Dendritic cell treated with granulocyte-macrophage colony-stimulating factor and Interleukin-4, amounts not matched to agents 40 ng/mL and 50 ng/mL, for 4 days (primary cell): ENCODE measurements at regions not wholly inside any gene's neighbourhood (a gene's known extent, or its start where the extent isn't known, plus 50 kb on each side); places are given as distances from the start of the nearest gene placed in this dataset.

ENCODE experiments used
- H3K27ac Mint-ChIP-seq: one replicate; pipeline ENCODE4 v1.8.0; 2022; ENCODE audit warnings: mild to moderate bottlenecking, mixed read lengths
- H3K27me3 Mint-ChIP-seq: one replicate; pipeline ENCODE4 v1.8.0; 2022; ENCODE audit warnings: mild to moderate bottlenecking, mixed read lengths
- H3K36me3 Mint-ChIP-seq: one replicate; pipeline ENCODE4 v1.8.0; 2022; ENCODE audit warnings: low read depth, mixed read lengths
- H3K4me1 Mint-ChIP-seq: one replicate; pipeline ENCODE4 v1.8.0; 2022; ENCODE audit warnings: low read depth, mixed read lengths
- H3K4me3 Mint-ChIP-seq: one replicate; pipeline ENCODE4 v1.8.0; 2022; ENCODE audit warnings: mild to moderate bottlenecking, moderate library complexity, mixed read lengths
- H3K9me3 Mint-ChIP-seq: one replicate; pipeline ENCODE4 v1.8.0; 2022; ENCODE audit warnings: mixed read lengths
- intact Hi-C: fragments of 100-400 bp; cut with micrococcal nuclease; formaldehyde crosslinking; loops from one replicate; pipeline ENCODE4 v1.15.0; 2022

DNA sequence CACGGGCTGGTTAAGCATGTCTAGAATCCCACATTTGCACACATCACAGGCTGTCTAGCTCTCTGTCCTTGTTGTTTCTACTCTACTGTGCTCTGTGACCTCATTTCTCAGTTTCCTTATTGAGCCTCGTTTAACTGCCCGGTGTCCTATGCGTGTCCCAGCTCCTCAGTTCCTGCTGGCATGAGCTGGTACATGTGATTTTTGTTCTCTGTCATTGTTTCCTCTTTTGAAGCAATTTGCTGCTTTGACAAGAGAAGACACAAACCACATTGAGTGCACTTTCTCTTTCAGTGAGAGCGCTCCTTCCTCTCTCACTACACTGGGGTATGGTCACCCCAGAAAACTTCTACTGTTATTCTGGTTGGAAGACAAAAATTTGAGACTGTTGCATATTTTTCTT lies 563.5 kb downstream of the PDCD6IP start:
- Mint-ChIP-seq H3K9me3 (no peaks in the 10 kb centered on the region), H3K36me3 (no peaks in the 10 kb centered on the region), H3K27ac (no peak overlapping the region), H3K4me3 (no peak overlapping the region), H3K4me1 (peaks cover 29% of the 10 kb centered on the region), H3K27me3 (peaks cover 3% of the 10 kb centered on the region)
- intact Hi-C loops, result no loop called here

DNA sequence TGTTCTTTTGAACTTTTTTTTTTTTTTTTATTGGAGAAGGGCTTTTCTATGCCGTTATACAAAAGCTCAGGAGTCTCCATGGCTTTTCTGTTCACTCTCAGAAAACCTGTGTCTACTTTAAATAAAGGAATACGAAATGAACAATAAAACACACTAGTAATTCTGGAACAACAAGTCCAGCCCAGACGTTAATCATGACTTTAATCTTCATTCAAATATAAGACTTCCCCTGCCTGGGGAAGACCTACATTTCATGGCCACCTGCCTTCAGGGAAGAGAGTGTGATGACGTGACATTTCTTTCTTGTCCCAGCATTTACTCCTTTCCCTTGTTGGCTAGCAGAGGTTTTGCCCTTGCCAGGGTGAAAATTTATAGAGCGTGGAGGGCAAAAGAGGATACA lies 564.5 kb downstream of the PDCD6IP start:
- Mint-ChIP-seq H3K27me3 (peaks cover 3% of the 10 kb centered on the region), H3K9me3 (no peaks in the 10 kb centered on the region), H3K27ac (no peak overlapping the region), H3K4me1 (peaks cover 29% of the 10 kb centered on the region), H3K36me3 (no peaks in the 10 kb centered on the region), H3K4me3 (no peak overlapping the region)
- intact Hi-C loops, result no loop called here

DNA sequence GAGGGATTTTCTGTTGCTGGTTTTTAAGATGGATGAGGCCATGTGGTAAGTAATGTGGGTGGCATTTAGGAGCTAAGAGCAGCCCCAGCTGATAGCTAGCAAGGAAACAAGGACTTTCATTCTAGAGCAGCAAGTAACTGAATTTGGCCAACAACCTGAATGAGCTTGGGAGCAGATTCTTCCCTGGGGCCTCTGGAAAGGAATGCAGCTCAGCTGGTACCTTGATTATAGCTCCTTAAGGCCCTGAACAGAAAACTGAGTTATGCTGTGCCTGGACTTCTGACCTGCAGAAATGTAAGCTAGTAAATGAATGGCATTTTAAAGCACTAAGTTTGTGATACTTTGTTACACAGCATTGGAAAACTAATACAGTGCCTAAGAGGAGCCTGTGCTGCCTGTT lies 565.5 kb downstream of the PDCD6IP start:
- peaks cover 3% of the 10 kb centered on the region for H3K27me3 Mint-ChIP-seq
- intact Hi-C loops, result no loop called here
- no peaks in the 10 kb centered on the region for H3K36me3 Mint-ChIP-seq
- peaks cover 29% of the 10 kb centered on the region for H3K4me1 Mint-ChIP-seq
- H3K27ac Mint-ChIP-seq, result no peak overlapping the region
- no peak overlapping the region for H3K4me3 Mint-ChIP-seq
- H3K9me3 Mint-ChIP-seq, result peaks cover under 1% of the 10 kb centered on the region

DNA sequence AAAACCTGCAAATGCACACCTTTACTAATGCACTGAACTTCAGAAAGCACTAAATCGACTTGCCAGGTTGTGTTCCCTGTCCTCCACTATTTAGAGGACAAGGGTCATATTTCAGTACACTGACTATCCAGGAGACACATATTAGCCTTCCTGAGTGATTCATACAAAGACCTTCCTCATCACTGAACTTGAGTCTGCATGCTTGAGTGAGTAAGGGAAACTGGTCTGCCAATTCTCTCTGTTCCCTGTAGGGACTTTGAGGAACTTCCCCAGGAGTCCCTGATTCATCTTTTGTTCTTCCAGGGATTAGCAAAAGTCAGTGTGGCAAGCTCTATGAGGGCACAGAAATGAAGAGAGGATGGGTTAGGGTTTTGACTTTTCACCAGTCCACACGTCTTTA lies 565.9 kb downstream of the PDCD6IP start:
- Mint-ChIP-seq H3K36me3 (no peaks in the 10 kb centered on the region), H3K27ac (no peak overlapping the region), H3K4me1 (peaks cover 29% of the 10 kb centered on the region), H3K4me3 (no peak overlapping the region), H3K9me3 (peaks cover 5% of the 10 kb centered on the region), H3K27me3 (peaks cover 3% of the 10 kb centered on the region)
- intact Hi-C loops, result no loop called here

DNA sequence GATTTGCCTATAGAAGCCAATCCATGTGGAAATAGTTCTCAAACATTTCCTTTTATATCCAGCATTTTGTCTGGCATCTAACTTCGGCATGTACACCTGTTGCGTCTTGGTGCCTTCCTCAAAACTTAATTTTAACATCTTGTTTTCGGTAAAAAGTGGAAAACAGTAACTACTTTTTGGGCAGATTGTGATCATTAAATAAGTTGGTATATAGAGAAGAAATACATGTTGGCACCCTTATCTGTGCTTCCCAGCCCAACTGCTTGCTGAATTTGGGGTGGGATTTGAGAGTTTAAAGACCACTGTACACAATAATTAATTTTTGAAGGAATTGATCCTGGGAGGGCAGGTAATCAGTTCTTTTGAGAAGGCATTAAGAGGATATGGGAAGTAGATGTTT lies 566.8 kb downstream of the PDCD6IP start:
- intact Hi-C loops, result no loop called here
- Mint-ChIP-seq H3K27me3 (peaks cover 3% of the 10 kb centered on the region), H3K4me1 (peaks cover 29% of the 10 kb centered on the region), H3K9me3 (peaks cover 12% of the 10 kb centered on the region), H3K27ac (no peak overlapping the region), H3K4me3 (no peak overlapping the region), H3K36me3 (no peaks in the 10 kb centered on the region)

DNA sequence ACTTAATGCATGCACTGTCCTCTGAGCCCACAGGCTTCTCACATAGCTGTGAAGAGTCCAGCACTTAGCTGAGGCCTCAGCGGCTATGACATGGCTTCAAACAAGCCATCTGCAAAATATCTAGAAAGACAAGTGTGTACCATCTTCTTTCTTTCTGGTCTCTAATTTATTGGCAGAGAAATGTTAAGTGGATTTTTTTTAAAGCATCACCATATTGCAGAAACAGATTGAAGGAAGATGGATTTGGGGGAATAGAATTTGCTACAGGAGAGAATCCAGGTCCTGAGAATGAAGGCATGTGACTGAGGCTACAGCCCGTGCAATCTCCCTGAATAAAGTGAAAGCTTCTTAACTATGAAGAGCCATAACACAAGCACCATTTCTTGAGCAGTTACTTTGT lies 567.3 kb downstream of the PDCD6IP start:
- H3K27me3 Mint-ChIP-seq, result no peaks in the 10 kb centered on the region
- intact Hi-C loops, result no loop called here
- H3K36me3 Mint-ChIP-seq, result no peaks in the 10 kb centered on the region
- no peak overlapping the region for H3K4me3 Mint-ChIP-seq
- peaks cover 16% of the 10 kb centered on the region for H3K9me3 Mint-ChIP-seq
- H3K4me1 Mint-ChIP-seq, result peaks cover 23% of the 10 kb centered on the region
- no peak overlapping the region for H3K27ac Mint-ChIP-seq

DNA sequence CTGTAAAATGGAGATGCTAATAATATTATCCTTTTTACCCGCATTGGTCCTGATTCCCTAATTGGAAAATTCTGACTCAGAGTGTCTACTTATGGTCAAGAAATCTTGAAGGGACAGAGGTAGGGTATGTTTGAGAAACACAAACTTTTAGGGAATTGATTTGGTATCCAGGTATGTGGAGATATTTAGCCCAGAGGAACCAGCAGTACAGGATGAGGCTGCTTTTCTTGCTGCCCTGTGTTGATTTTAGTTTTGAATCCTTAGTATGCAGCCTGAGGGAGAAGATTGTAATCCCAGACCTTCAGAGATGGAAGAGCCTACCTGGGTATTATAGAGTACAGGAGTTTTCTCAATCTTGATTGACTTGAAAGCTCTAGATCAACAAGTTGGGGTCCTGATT lies 569.1 kb downstream of the PDCD6IP start:
- no peaks in the 10 kb centered on the region for H3K36me3 Mint-ChIP-seq
- no peak overlapping the region for H3K4me3 Mint-ChIP-seq
- peaks cover 24% of the 10 kb centered on the region for H3K9me3 Mint-ChIP-seq
- intact Hi-C loops, result no loop called here
- no peak overlapping the region for H3K27ac Mint-ChIP-seq
- no peaks in the 10 kb centered on the region for H3K27me3 Mint-ChIP-seq
- peaks cover 13% of the 10 kb centered on the region for H3K4me1 Mint-ChIP-seq

DNA sequence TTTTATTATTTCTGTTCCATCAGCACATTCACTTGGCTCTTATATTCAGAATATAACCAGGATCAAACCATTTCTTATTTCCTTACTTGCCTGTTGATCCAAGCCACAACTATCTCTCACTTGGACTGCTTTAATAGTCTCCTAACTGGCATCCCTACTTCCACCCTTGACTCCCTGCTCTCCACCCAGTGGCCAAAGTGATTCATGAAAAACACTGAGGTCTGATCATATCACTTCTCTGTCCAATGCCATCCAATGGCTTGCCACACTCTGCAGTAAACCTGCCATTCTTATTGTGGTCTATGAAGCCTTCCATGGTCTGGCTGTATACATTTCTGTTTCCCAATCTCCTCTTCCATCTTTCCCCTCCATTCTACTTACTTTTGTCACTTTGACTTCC lies 576.1 kb downstream of the PDCD6IP start:
- no peaks in the 10 kb centered on the region for H3K36me3 Mint-ChIP-seq
- peaks cover 17% of the 10 kb centered on the region for H3K9me3 Mint-ChIP-seq
- H3K4me1 Mint-ChIP-seq, result no peaks in the 10 kb centered on the region
- no peaks in the 10 kb centered on the region for H3K27me3 Mint-ChIP-seq
- no peak overlapping the region for H3K27ac Mint-ChIP-seq
- intact Hi-C loops, result no loop called here
- H3K4me3 Mint-ChIP-seq, result no peak overlapping the region

DNA sequence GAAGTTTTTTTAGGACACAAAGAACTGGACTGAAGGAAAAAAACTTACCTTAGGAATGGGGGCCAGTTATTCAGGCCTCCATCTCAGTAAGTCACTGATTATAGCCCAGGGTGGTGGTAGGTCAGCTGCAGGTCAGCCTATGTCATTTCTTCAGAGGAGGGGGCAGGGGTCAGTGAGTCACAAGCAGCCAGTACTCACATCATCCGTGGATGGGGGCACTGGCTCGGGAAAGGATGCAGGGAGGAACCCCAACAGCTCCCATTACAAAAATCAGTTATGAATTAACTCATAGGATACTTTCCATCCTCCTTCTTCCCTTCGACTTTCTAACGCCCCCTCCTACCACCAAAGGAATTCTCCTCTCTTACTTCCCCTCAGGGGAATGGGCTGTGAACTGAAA lies 578.3 kb downstream of the PDCD6IP start:
- Mint-ChIP-seq H3K27me3 (no peaks in the 10 kb centered on the region), H3K4me1 (no peaks in the 10 kb centered on the region), H3K27ac (no peak overlapping the region), H3K36me3 (no peaks in the 10 kb centered on the region), H3K9me3 (no peaks in the 10 kb centered on the region), H3K4me3 (no peak overlapping the region)
- intact Hi-C loops, result no loop called here

DNA sequence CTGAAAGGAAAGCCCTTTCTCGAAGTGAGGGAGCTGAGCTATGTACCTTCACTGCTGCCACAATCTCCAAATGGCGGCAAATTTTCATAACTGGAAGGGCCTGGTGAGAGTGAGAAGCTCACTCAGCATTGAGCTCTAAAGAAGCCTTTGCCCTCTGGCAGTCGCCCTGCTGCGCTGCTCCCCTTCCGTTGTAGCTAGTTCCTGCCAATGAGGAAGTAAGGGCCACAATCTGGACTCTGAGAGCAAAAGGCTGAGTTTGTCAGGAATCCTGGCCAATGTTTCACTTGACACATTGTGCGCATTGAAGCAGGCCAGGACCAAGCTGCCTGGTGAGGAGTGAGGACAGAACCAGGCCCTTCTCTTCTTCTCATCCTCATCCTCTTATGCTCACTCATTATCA lies 579.5 kb downstream of the PDCD6IP start:
- no peak overlapping the region for H3K4me3 Mint-ChIP-seq
- H3K27me3 Mint-ChIP-seq, result no peaks in the 10 kb centered on the region
- intact Hi-C loops, result no loop called here
- no peaks in the 10 kb centered on the region for H3K9me3 Mint-ChIP-seq
- H3K36me3 Mint-ChIP-seq, result no peaks in the 10 kb centered on the region
- no peak overlapping the region for H3K27ac Mint-ChIP-seq
- no peaks in the 10 kb centered on the region for H3K4me1 Mint-ChIP-seq

DNA sequence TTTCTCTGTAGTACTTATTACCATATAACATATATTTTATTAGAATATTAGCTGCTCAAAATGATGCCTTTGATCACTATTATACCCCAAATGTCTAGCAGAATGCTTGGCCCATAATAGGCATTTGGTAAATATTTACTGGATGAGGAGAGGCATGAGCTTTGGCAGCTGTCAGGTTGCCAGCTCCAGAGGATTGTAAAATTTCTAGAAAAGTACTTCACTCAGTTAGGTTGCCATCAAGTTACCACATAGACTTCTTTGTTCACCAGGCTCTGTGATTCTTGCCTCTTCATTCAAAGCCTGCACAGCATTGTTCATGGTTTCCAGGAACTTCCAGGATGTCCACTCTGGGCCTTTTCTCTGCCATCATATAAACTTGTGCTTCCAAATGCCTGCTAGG lies 582.8 kb downstream of the PDCD6IP start:
- no peaks in the 10 kb centered on the region for H3K36me3 Mint-ChIP-seq
- H3K4me3 Mint-ChIP-seq, result no peak overlapping the region
- H3K4me1 Mint-ChIP-seq, result no peaks in the 10 kb centered on the region
- H3K27me3 Mint-ChIP-seq, result no peaks in the 10 kb centered on the region
- H3K27ac Mint-ChIP-seq, result no peak overlapping the region
- intact Hi-C loops, result no loop called here
- no peaks in the 10 kb centered on the region for H3K9me3 Mint-ChIP-seq

DNA sequence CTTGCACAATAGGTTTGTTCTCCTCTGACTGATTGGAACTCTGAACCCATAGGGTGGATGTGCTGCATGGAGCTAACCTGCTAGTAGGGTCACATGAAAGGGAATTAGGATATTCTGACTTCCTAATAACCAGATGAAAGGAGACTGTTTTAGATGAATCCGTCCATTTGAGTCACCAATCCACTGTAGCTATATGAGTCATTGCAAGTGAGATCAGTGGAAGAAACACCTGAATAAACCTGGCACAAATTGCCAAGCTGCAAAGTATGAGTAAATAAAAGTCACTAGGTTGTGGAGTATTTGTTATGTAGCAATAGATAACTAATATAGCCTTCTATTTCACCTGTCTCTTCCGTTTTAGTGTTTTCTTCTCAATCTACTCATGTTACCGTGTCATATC lies 584.4 kb downstream of the PDCD6IP start:
- Mint-ChIP-seq H3K4me3 (no peak overlapping the region), H3K4me1 (no peaks in the 10 kb centered on the region), H3K27ac (no peak overlapping the region), H3K9me3 (no peaks in the 10 kb centered on the region), H3K27me3 (no peaks in the 10 kb centered on the region), H3K36me3 (no peaks in the 10 kb centered on the region)
- intact Hi-C loops, result no loop called here

DNA sequence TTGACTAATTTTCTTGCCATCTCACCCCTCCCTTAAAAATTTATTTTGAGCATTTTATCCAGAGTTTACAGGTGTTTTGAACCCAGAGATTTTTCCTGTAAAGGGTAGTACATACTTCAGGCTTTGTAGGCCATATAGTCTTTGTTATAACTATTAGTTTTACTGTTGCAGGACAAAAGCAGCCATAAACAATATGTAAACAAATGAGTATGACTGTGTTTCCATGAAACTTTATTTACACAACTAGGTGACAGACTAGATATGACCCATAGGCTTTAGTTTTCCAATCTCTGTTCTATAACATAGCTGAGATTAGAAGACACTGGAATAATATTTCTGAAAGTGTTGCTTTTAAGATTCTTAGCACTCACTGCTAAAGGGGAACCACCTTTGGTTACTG lies 587.9 kb downstream of the PDCD6IP start:
- H3K27me3 Mint-ChIP-seq, result no peaks in the 10 kb centered on the region
- H3K36me3 Mint-ChIP-seq, result no peaks in the 10 kb centered on the region
- H3K9me3 Mint-ChIP-seq, result no peaks in the 10 kb centered on the region
- no peak overlapping the region for H3K27ac Mint-ChIP-seq
- H3K4me3 Mint-ChIP-seq, result no peak overlapping the region
- H3K4me1 Mint-ChIP-seq, result no peaks in the 10 kb centered on the region
- intact Hi-C loops, result no loop called here

DNA sequence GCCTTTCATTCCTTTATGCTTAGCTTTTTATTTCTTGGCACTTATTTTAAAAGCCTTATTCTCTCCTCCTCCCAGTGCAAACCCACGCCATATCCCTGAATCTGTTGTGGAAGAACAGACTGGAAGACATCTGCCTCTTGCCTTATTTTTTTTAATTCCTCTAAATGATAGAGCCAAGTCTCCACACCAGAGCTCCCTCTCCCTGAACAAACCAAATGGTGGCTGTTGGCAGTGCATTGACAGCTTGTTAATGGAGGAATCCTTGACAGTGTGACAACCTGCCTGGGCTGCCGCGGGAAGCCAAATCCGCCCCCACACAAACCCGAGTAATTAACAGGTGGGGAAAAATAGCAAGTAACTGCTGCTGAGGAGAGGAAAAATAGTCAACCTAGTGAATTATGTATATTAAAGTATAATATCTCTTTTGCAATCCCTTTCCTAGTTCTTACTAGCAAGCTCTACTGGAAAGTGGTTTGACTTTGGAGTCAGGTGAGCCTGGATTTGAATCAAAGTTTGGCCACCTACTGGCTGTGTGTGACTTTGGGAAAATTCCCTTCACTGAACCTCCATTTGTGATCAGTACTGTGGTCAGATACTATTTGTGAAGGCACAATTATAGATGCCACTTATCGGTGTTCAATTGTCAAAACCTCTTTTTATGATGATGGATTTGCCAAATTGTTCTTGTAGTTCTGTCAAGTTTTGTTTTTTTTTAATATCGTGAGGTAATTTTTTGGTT lies 589.6 kb downstream of the PDCD6IP start:
- H3K27me3 Mint-ChIP-seq, result no peaks in the 10 kb centered on the region
- no peak overlapping the region for H3K27ac Mint-ChIP-seq
- intact Hi-C loops, result no loop called here
- no peak overlapping the region for H3K4me3 Mint-ChIP-seq
- H3K36me3 Mint-ChIP-seq, result no peaks in the 10 kb centered on the region
- H3K4me1 Mint-ChIP-seq, result peaks cover 5% of the 10 kb centered on the region
- H3K9me3 Mint-ChIP-seq, result peaks cover 2% of the 10 kb centered on the region

DNA sequence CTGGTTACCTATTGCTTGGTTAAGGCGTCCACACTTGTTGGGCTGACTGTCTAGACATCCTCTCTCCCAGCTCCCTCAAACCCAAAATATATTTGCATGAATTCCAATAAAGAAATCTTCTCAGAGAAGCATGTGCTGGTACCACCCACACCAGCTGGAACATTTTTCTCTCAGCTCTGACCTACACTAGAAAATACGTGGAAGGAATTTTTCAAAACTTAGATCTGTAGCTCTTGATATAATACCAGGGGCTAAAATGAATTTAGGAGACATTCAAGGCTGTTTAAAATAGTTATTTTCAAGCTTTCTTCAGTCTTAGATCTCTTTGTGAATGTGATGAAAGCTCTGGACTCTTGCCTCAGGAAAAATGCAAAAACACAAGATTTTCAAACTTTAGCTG lies 590.4 kb downstream of the PDCD6IP start:
- H3K4me1 Mint-ChIP-seq, result peaks cover 7% of the 10 kb centered on the region
- no peaks in the 10 kb centered on the region for H3K36me3 Mint-ChIP-seq
- H3K27me3 Mint-ChIP-seq, result no peaks in the 10 kb centered on the region
- intact Hi-C loops, result no loop called here
- H3K9me3 Mint-ChIP-seq, result peaks cover 11% of the 10 kb centered on the region
- no peak overlapping the region for H3K27ac Mint-ChIP-seq
- no peak overlapping the region for H3K4me3 Mint-ChIP-seq
